Activated T-cell treated with anti-CD3 and anti-CD28 coated beads, Interleukin-2, amount 50 U/mL, for 4 hours (primary cell): ENCODE measurements at regions not wholly inside any gene's neighbourhood (a gene's known extent, or its start where the extent isn't known, plus 50 kb on each side); places are given as distances from the start of the nearest gene placed in this dataset.

ENCODE experiments used
- ATAC-seq, 2 donors: fragments of 200-7000 bp; cut with Tn5 transposase; one replicate each; pipeline ENCODE4 v1.10.0; 2021
- DNase-seq: peaks from one replicate; pipeline ENCODE4 v3.0.0-alpha.2; 2020
- H3K27me3 Mint-ChIP-seq: one replicate; pipeline ENCODE4 v1.8.0; 2021; ENCODE audit warnings: low read depth, mixed read lengths
- H3K36me3 Mint-ChIP-seq: one replicate; pipeline ENCODE4 v1.8.0; 2022; ENCODE audit warnings: mixed read lengths; ENCODE audit not compliant: insufficient read depth
- H3K4me1 Mint-ChIP-seq: one replicate; pipeline ENCODE4 v1.8.0; 2021; ENCODE audit warnings: low read depth, mixed read lengths
- H3K4me3 Mint-ChIP-seq: one replicate; pipeline ENCODE4 v1.8.0; 2021; ENCODE audit warnings: mild to moderate bottlenecking, moderate library complexity, mixed read lengths
- H3K9me3 Mint-ChIP-seq: one replicate; pipeline ENCODE4 v1.8.0; 2021; ENCODE audit warnings: mixed read lengths

- ATAC-seq: no peak
- Mint-ChIP-seq H3K36me3 (no peaks in the 10 kb centered on the region), H3K4me1 (no peaks in the 10 kb centered on the region), H3K27me3 (no peaks in the 10 kb centered on the region), H3K4me3 (no peak overlapping the region), H3K9me3 (peaks cover 5% of the 10 kb centered on the region)
- no peak for DNase-seq
Observed at GRCh38 chr4:157678478-157678877, 457.9 kb downstream of the GRIA2 start.

- ATAC-seq: no peak
- no peak overlapping the region for H3K4me3 Mint-ChIP-seq
- no peaks in the 10 kb centered on the region for H3K4me1 Mint-ChIP-seq
- H3K9me3 Mint-ChIP-seq: peaks cover 15% of the 10 kb centered on the region
- H3K27me3 Mint-ChIP-seq: no peaks in the 10 kb centered on the region
- H3K36me3 Mint-ChIP-seq: no peaks in the 10 kb centered on the region
- no peak for DNase-seq
Observed at GRCh38 chr4:157674699-157675098, 454.2 kb downstream of the GRIA2 start.

GRCh38 chr4:157667836-157668235 is 447.3 kb downstream of the GRIA2 start:
- H3K9me3 Mint-ChIP-seq: peaks cover 20% of the 10 kb centered on the region
- no peaks in the 10 kb centered on the region for H3K4me1 Mint-ChIP-seq
- no peak overlapping the region for H3K4me3 Mint-ChIP-seq
- ATAC-seq (no peak), DNase-seq (no peak)
- H3K27me3 Mint-ChIP-seq: no peaks in the 10 kb centered on the region
- no peaks in the 10 kb centered on the region for H3K36me3 Mint-ChIP-seq

GRCh38 chr4:157664726-157665125 is 444.2 kb downstream of the GRIA2 start:
- Mint-ChIP-seq H3K36me3 (no peaks in the 10 kb centered on the region), H3K4me3 (no peak overlapping the region), H3K4me1 (no peaks in the 10 kb centered on the region), H3K27me3 (no peaks in the 10 kb centered on the region), H3K9me3 (peaks cover 10% of the 10 kb centered on the region)
- no peak for DNase-seq
- no peak for ATAC-seq

- Mint-ChIP-seq H3K27me3 (no peaks in the 10 kb centered on the region), H3K4me1 (no peaks in the 10 kb centered on the region), H3K9me3 (no peaks in the 10 kb centered on the region), H3K36me3 (no peaks in the 10 kb centered on the region), H3K4me3 (no peak overlapping the region)
- ATAC-seq (no peak), DNase-seq (no peak)
Observed at GRCh38 chr4:157655096-157655809, 434.7 kb downstream of the GRIA2 start.

GRCh38 chr4:157643257-157643656 is 422.7 kb downstream of the GRIA2 start:
- Mint-ChIP-seq H3K36me3 (no peaks in the 10 kb centered on the region), H3K4me3 (no peak overlapping the region), H3K27me3 (no peaks in the 10 kb centered on the region), H3K4me1 (no peaks in the 10 kb centered on the region), H3K9me3 (peaks cover 12% of the 10 kb centered on the region)
- no peak for DNase-seq
- no peak for ATAC-seq

GRCh38 chr4:157634057-157634456 is 413.5 kb downstream of the GRIA2 start:
- H3K36me3 Mint-ChIP-seq: no peaks in the 10 kb centered on the region
- no peaks in the 10 kb centered on the region for H3K27me3 Mint-ChIP-seq
- no peaks in the 10 kb centered on the region for H3K4me1 Mint-ChIP-seq
- no peak for ATAC-seq
- peaks cover 9% of the 10 kb centered on the region for H3K9me3 Mint-ChIP-seq
- H3K4me3 Mint-ChIP-seq: no peak overlapping the region
- DNase-seq: no peak

- peaks cover 10% of the 10 kb centered on the region for H3K9me3 Mint-ChIP-seq
- no peak overlapping the region for H3K4me3 Mint-ChIP-seq
- ATAC-seq (no peak), DNase-seq (no peak)
- no peaks in the 10 kb centered on the region for H3K27me3 Mint-ChIP-seq
- H3K36me3 Mint-ChIP-seq: no peaks in the 10 kb centered on the region
- no peaks in the 10 kb centered on the region for H3K4me1 Mint-ChIP-seq
Observed at GRCh38 chr4:157616741-157617472, 396.4 kb downstream of the GRIA2 start.

GRCh38 chr4:157607996-157608395 is 387.5 kb downstream of the GRIA2 start:
- H3K4me3 Mint-ChIP-seq: no peak overlapping the region
- ATAC-seq (no peak), DNase-seq (no peak)
- no peaks in the 10 kb centered on the region for H3K27me3 Mint-ChIP-seq
- H3K4me1 Mint-ChIP-seq: no peaks in the 10 kb centered on the region
- peaks cover 4% of the 10 kb centered on the region for H3K9me3 Mint-ChIP-seq
- no peaks in the 10 kb centered on the region for H3K36me3 Mint-ChIP-seq

GRCh38 chr4:157600583-157600982 is 380.1 kb downstream of the GRIA2 start:
- no peaks in the 10 kb centered on the region for H3K36me3 Mint-ChIP-seq
- no peak for DNase-seq
- H3K27me3 Mint-ChIP-seq: no peaks in the 10 kb centered on the region
- peaks cover 7% of the 10 kb centered on the region for H3K9me3 Mint-ChIP-seq
- H3K4me1 Mint-ChIP-seq: no peaks in the 10 kb centered on the region
- ATAC-seq: no peak
- H3K4me3 Mint-ChIP-seq: no peak overlapping the region

- Mint-ChIP-seq H3K9me3 (peaks cover under 1% of the 10 kb centered on the region), H3K4me1 (no peaks in the 10 kb centered on the region), H3K4me3 (no peak overlapping the region), H3K36me3 (no peaks in the 10 kb centered on the region), H3K27me3 (no peaks in the 10 kb centered on the region)
- DNase-seq (no peak), ATAC-seq (no peak)
Observed at GRCh38 chr4:157591245-157591644, 370.7 kb downstream of the GRIA2 start.

GRCh38 chr4:157590679-157591078 is 370.2 kb downstream of the GRIA2 start:
- DNase-seq (no peak), ATAC-seq (no peak)
- peaks cover 3% of the 10 kb centered on the region for H3K9me3 Mint-ChIP-seq
- H3K36me3 Mint-ChIP-seq: no peaks in the 10 kb centered on the region
- no peaks in the 10 kb centered on the region for H3K4me1 Mint-ChIP-seq
- no peak overlapping the region for H3K4me3 Mint-ChIP-seq
- no peaks in the 10 kb centered on the region for H3K27me3 Mint-ChIP-seq

- Mint-ChIP-seq H3K4me3 (no peak overlapping the region), H3K9me3 (peaks cover 4% of the 10 kb centered on the region), H3K36me3 (no peaks in the 10 kb centered on the region), H3K4me1 (no peaks in the 10 kb centered on the region), H3K27me3 (no peaks in the 10 kb centered on the region)
- ATAC-seq (no peak), DNase-seq (no peak)
Observed at GRCh38 chr4:157587681-157588423, 367.3 kb downstream of the GRIA2 start.

GRCh38 chr4:157582141-157582540 is 361.6 kb downstream of the GRIA2 start:
- Mint-ChIP-seq H3K36me3 (no peaks in the 10 kb centered on the region), H3K27me3 (no peaks in the 10 kb centered on the region), H3K4me1 (no peaks in the 10 kb centered on the region), H3K9me3 (peaks cover 11% of the 10 kb centered on the region), H3K4me3 (no peak overlapping the region)
- no peak for DNase-seq
- no peak for ATAC-seq
